ENCODE measurements at regions not wholly inside any gene's neighbourhood (a gene's known extent, or its start where the extent isn't known, plus 50 kb on each side); places are given as distances from the start of the nearest gene placed in this dataset.

GRCh38 chr20:4617484-4617883, 68.8 kb upstream of the PRNP start:
- Mint-ChIP-seq H3K4me1 (peaks cover 6 to 9% of the 10 kb centered on the region in 2 experiments), H3K4me3 (no peak overlapping the region), H3K27me3 (ENCODE audit: low read depth) (peaks cover 5% of the 10 kb centered on the region), H3K9me3 (peaks cover 4 to 9% of the 10 kb centered on the region in 2 experiments; a peak in 3 of 5 replicates), H3K27ac (no peak overlapping the region), H3K36me3 (ENCODE audit: insufficient read depth in 1 of 3, low read depth in 3 of 3) (peaks cover 0 to 4% (median 1%) of the 10 kb centered on the region in 3 experiments; a peak in 1 of 7 replicates)
- Histone ChIP-seq H4K8ac (replicated peaks; ENCODE audit: insufficient read length, low read depth, low read length) (no peak overlapping the region), H3K9me3 (ENCODE audit: control insufficient read depth, low read depth, low read length) (no peaks in the 10 kb centered on the region), H3K4me2 (ENCODE audit: insufficient read depth, insufficient read length, low read length) (no peak overlapping the region), H4K91ac (ENCODE audit: insufficient read length, low read depth, low read length) (no peak overlapping the region), H3K18ac (ENCODE audit: insufficient read length, low read depth, low read length) (no peak overlapping the region), H3K4ac (ENCODE audit: low read depth, low read length) (no peak overlapping the region), H4K20me1 (ENCODE audit: control insufficient read depth, insufficient read depth, insufficient read length) (no peaks in the 10 kb centered on the region), H2BK12ac (ENCODE audit: insufficient read length, low read depth, low read length) (no peak overlapping the region), H3K56ac (ENCODE audit: insufficient read length, low read depth, low read length) (no peak overlapping the region), H2BK5ac (ENCODE audit: insufficient read length, low read length) (no peak overlapping the region), H3K23me2 (ENCODE audit: insufficient read length, low read depth, low read length, poor library complexity, severe bottlenecking) (no peaks in the 10 kb centered on the region), H4K5ac (ENCODE audit: insufficient read length, low read depth, low read length) (no peak overlapping the region), H2AFZ (ENCODE audit: low read length) (no peak overlapping the region), H3K23ac (ENCODE audit: insufficient read length, low read depth, low read length) (no peak overlapping the region), H2BK20ac (ENCODE audit: low read depth, low read length, poor library complexity, severe bottlenecking) (no peak overlapping the region), H2BK15ac (ENCODE audit: low read depth, low read length) (no peak overlapping the region), H3T11ph (ENCODE audit: low read length) (no peak overlapping the region), H3K79me2 (ENCODE audit: insufficient read depth, low read length) (no peaks in the 10 kb centered on the region), H3K27me3 (ENCODE audit: insufficient read depth, low read length) (no peaks in the 10 kb centered on the region), H3K79me1 (ENCODE audit: insufficient read depth, low read depth, low read length, poor library complexity, severe bottlenecking) (no peaks in the 10 kb centered on the region), H3K4me1 (ENCODE audit: insufficient read depth, low read length) (no peaks in the 10 kb centered on the region), H3K9ac (ENCODE audit: extremely low read depth, insufficient read length, low read length) (no peak overlapping the region), H2BK120ac (ENCODE audit: low read depth, low read length, poor library complexity, severe bottlenecking) (no peak overlapping the region), H3K27ac (ENCODE audit: insufficient read length, low read depth, low read length) (no peak overlapping the region), H2AK5ac (ENCODE audit: insufficient read length, low read length) (no peak overlapping the region), H3K14ac (ENCODE audit: insufficient read depth, low read length) (no peak overlapping the region)
- no CpG with 5 or more reads among the region's 6 CpGs for WGBS (ENCODE audit: extremely low coverage, insufficient read length, low lambda C conversion rate)
- TF ChIP-seq CTCF (conservative IDR thresholded peaks at IDR 0.05): no peak
- DNase-seq: no peak

All from H9 (cell line).